Glomerular endothelial cell (primary cell): ENCODE measurements at regions not wholly inside any gene's neighbourhood (a gene's known extent, or its start where the extent isn't known, plus 50 kb on each side); places are given as distances from the start of the nearest gene placed in this dataset.

Experiments used
- DNase-seq: peaks from one replicate; pipeline ENCODE4 v3.0.0-alpha.2; 2011; ENCODE audit warnings: low read depth, low spot score; ENCODE audit errors: extremely low read depth

GRCh38 chr2:65553504-65554074 is 121.2 kb upstream of the SPRED2 start:
- DNase-seq = no peak

- DNase-seq = no peak
Observed at GRCh38 chr2:65551528-65551927, 119.1 kb upstream of the SPRED2 start.

- no peak for DNase-seq
Observed at GRCh38 chr2:65550246-65550645, 117.8 kb upstream of the SPRED2 start.

GRCh38 chr2:65549631-65550030 is 117.2 kb upstream of the SPRED2 start:
- DNase-seq = no peak

- DNase-seq = no peak
Observed at GRCh38 chr2:65549257-65549627, 116.8 kb upstream of the SPRED2 start.

GRCh38 chr2:65548576-65549256 is 116.3 kb upstream of the SPRED2 start:
- DNase-seq = no peak

- no peak for DNase-seq
Observed at GRCh38 chr2:65548064-65548463, 115.7 kb upstream of the SPRED2 start.

GRCh38 chr2:65545837-65546805 is 113.7 kb upstream of the SPRED2 start:
- peak; percentile 23 for DNase-seq

- no peak for DNase-seq
Observed at GRCh38 chr2:65541773-65542172, 109.4 kb upstream of the SPRED2 start.

GRCh38 chr2:65539633-65540032 is 107.2 kb upstream of the SPRED2 start:
- no peak for DNase-seq

GRCh38 chr2:65537651-65538385 is 105.4 kb upstream of the SPRED2 start:
- no peak for DNase-seq

- DNase-seq = no peak
Observed at GRCh38 chr2:65536596-65536995, 104.2 kb upstream of the SPRED2 start.

GRCh38 chr2:65532937-65533336 is 100.5 kb upstream of the SPRED2 start:
- DNase-seq = no peak

GRCh38 chr2:65532326-65532725 is 99.9 kb upstream of the SPRED2 start:
- no peak for DNase-seq

- no peak for DNase-seq
Observed at GRCh38 chr2:65530547-65531320, 98.3 kb upstream of the SPRED2 start.

GRCh38 chr2:65529419-65529818 is 97.0 kb upstream of the SPRED2 start:
- DNase-seq = no peak

- DNase-seq = no peak
Observed at GRCh38 chr2:65528241-65528574, 95.8 kb upstream of the SPRED2 start.

- DNase-seq = no peak
Observed at GRCh38 chr2:65527451-65528240, 95.2 kb upstream of the SPRED2 start.

GRCh38 chr2:65525616-65526231 is 93.3 kb upstream of the SPRED2 start:
- DNase-seq = no peak
